ENCODE measurements at regions not wholly inside any gene's neighbourhood (a gene's known extent, or its start where the extent isn't known, plus 50 kb on each side); places are given as distances from the start of the nearest gene placed in this dataset.
A peak's percentile ranks its signal among the peaks of the same experiment; 100 is the strongest.
"Not testable (repeated sequence)": the region's sequence is repeated elsewhere in the genome, so short reads cannot be mapped to it uniquely, and the experiment has no call there.

GRCh38 chr22:25419247-25420113, 145.0 kb upstream of the GRK3 start:
- no peak overlapping the region for H3K4me2 ChIP-seq (ENCODE audit: insufficient read depth, low read length)
- H3K9me3 ChIP-seq (replicated peaks; ENCODE audit: control insufficient read depth, insufficient read depth, low read length): no peaks in the 10 kb centered on the region
- DNase-seq (ENCODE audit: low read depth, low spot score): peak; percentile 70
- peak; percentile 54 for FAIRE-seq
- ChIA-PET POLR2A (interaction anchor here (0.5 kb wide), 1 partner anchor 42 kb away, joined by 5 read pairs; no protein-coding TSS in a partner anchor), CTCF (interaction anchor here (1.0 to 1.8 kb wide), 3 partner anchors 10 to 353 kb away, joined by 3 to 4 read pairs (median 4); no protein-coding TSS in a partner anchor)
- H3K9me1 ChIP-seq (replicated peaks; ENCODE audit: control insufficient read depth, extremely low read depth, insufficient read depth, low read length): no peaks in the 10 kb centered on the region
- no peak for TF ChIP-seq MAX (IDR thresholded peaks at IDR 0.05; ENCODE audit: insufficient read depth, insufficient read length)
- TF ChIP-seq FOS (IDR thresholded peaks at IDR 0.05; ENCODE audit: borderline replicate concordance, insufficient read depth, low read length): no peak
- TF ChIP-seq POLR2A (IDR thresholded peaks at IDR 0.05; ENCODE audit: low read depth, low read length): no peak
- no peak for TF ChIP-seq MYC (IDR thresholded peaks at IDR 0.05; ENCODE audit: low read depth, low read length)
- TF ChIP-seq EZH2 (IDR thresholded peaks at IDR 0.05; ENCODE audit: borderline replicate concordance, low read depth, low read length, severe bottlenecking): no peak
- no peak for TF ChIP-seq GATA2 (IDR thresholded peaks at IDR 0.05; ENCODE audit: insufficient read depth, insufficient read length, low read depth, low read length)
- TF ChIP-seq CTCF (IDR thresholded peaks at IDR 0.05; ENCODE audit: extremely low read depth in 1 of 2, insufficient read depth in 1 of 2, low read depth in 1 of 2, low read length in 2 of 2): no peak
- no peak for TF ChIP-seq JUN (IDR thresholded peaks at IDR 0.05; ENCODE audit: borderline replicate concordance, insufficient read depth, insufficient read length, low read depth)
- no peak for TF ChIP-seq POLR2AphosphoS5 (IDR thresholded peaks at IDR 0.05; ENCODE audit: insufficient read depth, low read depth, low read length)
- no peaks in the 10 kb centered on the region for H3K4me1 ChIP-seq (ENCODE audit: control insufficient read depth, extremely low read depth, insufficient read depth, low read length)
- dilution Hi-C loops (cut with MboI; ENCODE audit: extremely low pct_ligation_motif_present, low sequenced_read_pairs): no loop called here
- H2AFZ ChIP-seq (ENCODE audit: low read depth, low read length): no peak overlapping the region
- H4K20me1 ChIP-seq (replicated peaks; ENCODE audit: control insufficient read depth, extremely low read depth, insufficient read depth, low read length): no peaks in the 10 kb centered on the region
- H3K27me3 ChIP-seq (ENCODE audit: control insufficient read depth in 2 of 2, insufficient read depth in 2 of 2, low read length in 2 of 2): peaks cover 42 to 54% of the 10 kb centered on the region in 2 experiments
- intact Hi-C loops (cut with micrococcal nuclease): loop anchor here (5.0 kb wide), 1 partner anchor 57 kb away; no protein-coding TSS in a partner anchor
- no peak overlapping the region for H3K9ac ChIP-seq (replicated peaks; ENCODE audit: extremely low read depth, insufficient read depth, low read length)
- H3K4me3 ChIP-seq (replicated peaks in 1 of 3; ENCODE audit: insufficient read depth in 1 of 3, low read depth in 1 of 3, low read length in 3 of 3): no peak overlapping the region
- no peaks in the 10 kb centered on the region for H3K36me3 ChIP-seq (ENCODE audit: control insufficient read depth in 2 of 2, extremely low read depth in 1 of 2, insufficient read depth in 2 of 2, low read length in 2 of 2)
- no peaks in the 10 kb centered on the region for H3K79me2 ChIP-seq (ENCODE audit: control insufficient read depth, insufficient read depth, low read length)
- no TSS peak for BruUV-seq (replicated peaks)
- no peak overlapping the region for H3K27ac ChIP-seq (ENCODE audit: insufficient read depth, low read depth, low read length)

GRCh38 chr22:25420114-25420441, 144.4 kb upstream of the GRK3 start:
- POLR2A ChIA-PET: not testable (repeated sequence)

More at GRCh38 chr22:25420114-25420441, 144.4 kb upstream of the GRK3 start:
- H3K36me3 ChIP-seq (ENCODE audit: control insufficient read depth in 2 of 2, extremely low read depth in 1 of 2, insufficient read depth in 2 of 2, low read length in 2 of 2); H3K9me1 ChIP-seq (replicated peaks; ENCODE audit: control insufficient read depth, extremely low read depth, insufficient read depth, low read length); H3K4me2 ChIP-seq (ENCODE audit: insufficient read depth, low read length); intact Hi-C loops (cut with micrococcal nuclease); dilution Hi-C loops (cut with MboI; ENCODE audit: extremely low pct_ligation_motif_present, low sequenced_read_pairs); BruUV-seq (replicated peaks); H3K9me3 ChIP-seq (replicated peaks; ENCODE audit: control insufficient read depth, insufficient read depth, low read length); H3K4me3 ChIP-seq (replicated peaks in 1 of 3; ENCODE audit: insufficient read depth in 1 of 3, low read depth in 1 of 3, low read length in 3 of 3); H2AFZ ChIP-seq (ENCODE audit: low read depth, low read length); H3K9ac ChIP-seq (replicated peaks; ENCODE audit: extremely low read depth, insufficient read depth, low read length); H3K79me2 ChIP-seq (ENCODE audit: control insufficient read depth, insufficient read depth, low read length); CTCF ChIA-PET; DNase-seq (ENCODE audit: low read depth, low spot score); H3K27ac ChIP-seq (ENCODE audit: insufficient read depth, low read depth, low read length); H3K4me1 ChIP-seq (ENCODE audit: control insufficient read depth, extremely low read depth, insufficient read depth, low read length); H4K20me1 ChIP-seq (replicated peaks; ENCODE audit: control insufficient read depth, extremely low read depth, insufficient read depth, low read length); FAIRE-seq: not testable (repeated sequence)
- H3K27me3 ChIP-seq (ENCODE audit: control insufficient read depth in 2 of 2, insufficient read depth in 2 of 2, low read length in 2 of 2): peaks cover 42 to 54% of the 10 kb centered on the region in 2 experiments
